Naive thymus-derived CD4-positive, alpha-beta T cell (primary cell): ENCODE measurements at regions not wholly inside any gene's neighbourhood (a gene's known extent, or its start where the extent isn't known, plus 50 kb on each side); places are given as distances from the start of the nearest gene placed in this dataset.

Experiments used
- ATAC-seq: fragments of 150-1000 bp; cut with Tn5 transposase; 2 replicates; pipeline ENCODE4 v1.10.0; 2021; ENCODE audit warnings: mild to moderate bottlenecking, moderate library complexity
- CTCF ChIA-PET: fragments of 350-600 bp; sonication (Branson Sonifier 250); formaldehyde crosslinking; loops from one replicate; lab custom pipeline; 2021; ENCODE audit warnings: antibody characterized with exemption; lab: Charles Lee
- POLR2A ChIA-PET: fragments of 350-600 bp; sonication (Branson Sonifier 250); formaldehyde crosslinking; loops from one replicate; lab custom pipeline; 2021; ENCODE audit warnings: antibody characterized with exemption, inconsistent platforms; lab: Charles Lee
- DNase-seq, 9 donors: peaks; one replicate each; pipeline versions ENCODE4 v3.0.0 to v3.0.0-alpha.2; 2020 to 2022; ENCODE audit warnings: mixed read lengths in 1 of 9
- H3K27ac ChIP-seq: one replicate; pipeline ENCODE4 v1.7.0; 2013; ENCODE audit warnings: mild to moderate bottlenecking, low read depth, low read length, moderate library complexity
- H3K27me3 ChIP-seq, 2 donors: one replicate each; pipeline ENCODE4 v1.7.0; 2013; ENCODE audit warnings: low read length in 2 of 2, mild to moderate bottlenecking in 2 of 2, moderate library complexity in 2 of 2; ENCODE audit not compliant: control insufficient read depth in 2 of 2, insufficient read depth in 2 of 2
- H3K36me3 ChIP-seq, 3 experiments: 1 replicate in 2 of 3; 2 replicates in 1 of 3; pipeline ENCODE4 v1.7.0; 2013; ENCODE audit warnings: low read length in 3 of 3, mild to moderate bottlenecking in 3 of 3, moderate library complexity in 1 of 3; ENCODE audit not compliant: insufficient read depth in 3 of 3, control insufficient read depth in 2 of 3
- H3K4me1 ChIP-seq, 2 donors: one replicate each; pipeline ENCODE4 v1.7.0; 2013; ENCODE audit warnings: low read length in 2 of 2, mild to moderate bottlenecking in 2 of 2, moderate library complexity in 1 of 2; ENCODE audit not compliant: control insufficient read depth in 2 of 2, insufficient read depth in 2 of 2
- H3K4me3 ChIP-seq: 2 replicates; pipeline ENCODE4 v1.7.0; 2013; ENCODE audit warnings: mild to moderate bottlenecking, low read length
- H3K9me3 ChIP-seq, 3 experiments: 1 replicate in 2 of 3; 2 replicates in 1 of 3; pipeline ENCODE4 v1.7.0; 2013; ENCODE audit warnings: low read length in 3 of 3; ENCODE audit not compliant: control insufficient read depth in 2 of 3
- H3K27ac Mint-ChIP-seq, 9 donors: one replicate each; pipeline ENCODE4 v1.8.0; 2020 to 2022; ENCODE audit warnings: mixed read lengths in 9 of 9, mild to moderate bottlenecking in 8 of 9, moderate library complexity in 5 of 9, inconsistent platforms in 2 of 9
- H3K27me3 Mint-ChIP-seq, 5 donors: one replicate each; pipeline ENCODE4 v1.8.0; 2021 to 2022; ENCODE audit warnings: mixed read lengths in 5 of 5, mild to moderate bottlenecking in 1 of 5
- H3K36me3 Mint-ChIP-seq, 5 donors: one replicate each; pipeline ENCODE4 v1.8.0; 2020 to 2022; ENCODE audit warnings: mixed read lengths in 5 of 5, mild to moderate bottlenecking in 3 of 5, inconsistent platforms in 1 of 5
- H3K4me1 Mint-ChIP-seq, 7 donors: one replicate each; pipeline ENCODE4 v1.8.0; 2020 to 2022; ENCODE audit warnings: mixed read lengths in 7 of 7, mild to moderate bottlenecking in 3 of 7, inconsistent platforms in 1 of 7
- H3K4me3 Mint-ChIP-seq, 10 donors: one replicate each; pipeline ENCODE4 v1.8.0; 2020 to 2022; ENCODE audit warnings: mild to moderate bottlenecking in 10 of 10, mixed read lengths in 10 of 10, moderate library complexity in 6 of 10, inconsistent platforms in 2 of 10
- H3K9me3 Mint-ChIP-seq, 11 donors: one replicate each; pipeline ENCODE4 v1.8.0; 2020 to 2022; ENCODE audit warnings: mixed read lengths in 11 of 11, mild to moderate bottlenecking in 4 of 11, inconsistent platforms in 1 of 11, moderate library complexity in 1 of 11
- intact Hi-C, 2 donors: fragments of 100-400 bp; cut with micrococcal nuclease; formaldehyde crosslinking; loops; one replicate each; pipeline ENCODE4 v1.15.1; 2023

GRCh38 chrX:30955687-30956086 is 66.6 kb upstream of the TAB3 start:
- ATAC-seq (no peak), DNase-seq (no peak)
- no peaks in the 10 kb centered on the region for H3K27me3 ChIP-seq
- no peaks in the 10 kb centered on the region for H3K4me1 Mint-ChIP-seq
- no peaks in the 10 kb centered on the region for H3K36me3 ChIP-seq
- no peaks in the 10 kb centered on the region for H3K4me1 ChIP-seq
- no peak overlapping the region for H3K27ac Mint-ChIP-seq
- no peaks in the 10 kb centered on the region for H3K27me3 Mint-ChIP-seq
- no peak overlapping the region for H3K27ac ChIP-seq
- peaks cover 0 to 5% (median 0%) of the 10 kb centered on the region in 5 donors for H3K36me3 Mint-ChIP-seq
- no peak overlapping the region for H3K4me3 ChIP-seq
- intact Hi-C loops = no loop called here
- peaks cover 0 to 9% (median 0%) of the 10 kb centered on the region in 11 donors for H3K9me3 Mint-ChIP-seq
- CTCF ChIA-PET = no interaction called here
- POLR2A ChIA-PET = no interaction called here
- no peaks in the 10 kb centered on the region for H3K9me3 ChIP-seq
- H3K4me3 Mint-ChIP-seq = no peak overlapping the region

GRCh38 chrX:30951003-30951402 is 61.9 kb upstream of the TAB3 start:
- no peak overlapping the region for H3K27ac Mint-ChIP-seq
- no peak for DNase-seq
- no peaks in the 10 kb centered on the region for H3K4me1 Mint-ChIP-seq
- intact Hi-C loops = no loop called here
- ChIA-PET CTCF (no interaction called here), POLR2A (no interaction called here)
- no peak overlapping the region for H3K27ac ChIP-seq
- H3K36me3 Mint-ChIP-seq = peaks cover 0 to 5% (median 0%) of the 10 kb centered on the region in 5 donors
- no peak overlapping the region for H3K4me3 Mint-ChIP-seq
- H3K4me3 ChIP-seq = no peak overlapping the region
- ATAC-seq = no peak
- H3K36me3 ChIP-seq = no peaks in the 10 kb centered on the region
- H3K9me3 ChIP-seq = no peaks in the 10 kb centered on the region
- H3K27me3 Mint-ChIP-seq = peaks cover 0 to 5% (median 4%) of the 10 kb centered on the region in 5 donors
- H3K9me3 Mint-ChIP-seq = peaks cover 0 to 10% (median 0%) of the 10 kb centered on the region in 11 donors
- no peaks in the 10 kb centered on the region for H3K27me3 ChIP-seq
- no peaks in the 10 kb centered on the region for H3K4me1 ChIP-seq

GRCh38 chrX:30950391-30950790 is 61.3 kb upstream of the TAB3 start:
- no peak overlapping the region for H3K27ac Mint-ChIP-seq

GRCh38 chrX:30949554-30949953 is 60.5 kb upstream of the TAB3 start:
- Mint-ChIP-seq H3K27me3 (peaks cover 0 to 5% (median 4%) of the 10 kb centered on the region in 5 donors), H3K4me3 (no peak overlapping the region), H3K36me3 (peaks cover 0 to 5% (median 0%) of the 10 kb centered on the region in 5 donors), H3K27ac (no peak overlapping the region), H3K9me3 (peaks cover 0 to 10% (median 0%) of the 10 kb centered on the region in 11 donors), H3K4me1 (no peaks in the 10 kb centered on the region)
- H3K27me3 ChIP-seq = no peaks in the 10 kb centered on the region
- no peaks in the 10 kb centered on the region for H3K4me1 ChIP-seq
- ChIA-PET CTCF (no interaction called here), POLR2A (no interaction called here)
- intact Hi-C loops = no loop called here
- H3K9me3 ChIP-seq = no peaks in the 10 kb centered on the region
- no peak for ATAC-seq
- no peak overlapping the region for H3K4me3 ChIP-seq
- H3K27ac ChIP-seq = no peak overlapping the region
- DNase-seq = no peak
- no peaks in the 10 kb centered on the region for H3K36me3 ChIP-seq

More at GRCh38 chrX:30950391-30950790, 61.3 kb upstream of the TAB3 start:
- ChIA-PET POLR2A (no interaction called here), CTCF (no interaction called here)
- H3K27me3 Mint-ChIP-seq = peaks cover 0 to 5% (median 4%) of the 10 kb centered on the region in 5 donors
- H3K27me3 ChIP-seq = no peaks in the 10 kb centered on the region
- no peak overlapping the region for H3K4me3 Mint-ChIP-seq
- H3K9me3 Mint-ChIP-seq = peaks cover 0 to 10% (median 0%) of the 10 kb centered on the region in 11 donors
- no peaks in the 10 kb centered on the region for H3K4me1 ChIP-seq
- no peak overlapping the region for H3K4me3 ChIP-seq
- H3K36me3 Mint-ChIP-seq = peaks cover 0 to 5% (median 0%) of the 10 kb centered on the region in 5 donors
- no peaks in the 10 kb centered on the region for H3K9me3 ChIP-seq
- ATAC-seq (no peak), DNase-seq (no peak)
- H3K27ac ChIP-seq = no peak overlapping the region
- H3K4me1 Mint-ChIP-seq = no peaks in the 10 kb centered on the region
- intact Hi-C loops = no loop called here
- H3K36me3 ChIP-seq = no peaks in the 10 kb centered on the region

- Mint-ChIP-seq H3K27me3 (peaks cover 0 to 5% (median 4%) of the 10 kb centered on the region in 5 donors), H3K36me3 (peaks cover 0 to 5% (median 0%) of the 10 kb centered on the region in 5 donors), H3K9me3 (peaks cover 0 to 10% (median 0%) of the 10 kb centered on the region in 11 donors), H3K4me1 (no peaks in the 10 kb centered on the region), H3K4me3 (no peak overlapping the region), H3K27ac (peak overlapping the region in 1 of 9 donors; percentile 2)
- no peaks in the 10 kb centered on the region for H3K4me1 ChIP-seq
- ChIA-PET CTCF (no interaction called here), POLR2A (no interaction called here)
- intact Hi-C loops = no loop called here
- no peak overlapping the region for H3K4me3 ChIP-seq
- DNase-seq (no peak), ATAC-seq (no peak)
- no peak overlapping the region for H3K27ac ChIP-seq
- H3K27me3 ChIP-seq = no peaks in the 10 kb centered on the region
- H3K36me3 ChIP-seq = no peaks in the 10 kb centered on the region
- no peaks in the 10 kb centered on the region for H3K9me3 ChIP-seq
Measured at GRCh38 chrX:30948626-30949025, 59.6 kb upstream of the TAB3 start.

GRCh38 chrX:30948051-30948450 is 59.0 kb upstream of the TAB3 start:
- H3K36me3 ChIP-seq = no peaks in the 10 kb centered on the region
- Mint-ChIP-seq H3K4me3 (no peak overlapping the region), H3K27me3 (peaks cover 0 to 5% (median 4%) of the 10 kb centered on the region in 5 donors), H3K9me3 (peaks cover 0 to 10% (median 0%) of the 10 kb centered on the region in 11 donors), H3K27ac (no peak overlapping the region), H3K36me3 (peaks cover 0 to 5% (median 0%) of the 10 kb centered on the region in 5 donors), H3K4me1 (no peaks in the 10 kb centered on the region)
- no peak overlapping the region for H3K4me3 ChIP-seq
- ATAC-seq (no peak), DNase-seq (no peak)
- H3K27me3 ChIP-seq = no peaks in the 10 kb centered on the region
- intact Hi-C loops = no loop called here
- no peaks in the 10 kb centered on the region for H3K4me1 ChIP-seq
- CTCF ChIA-PET = no interaction called here
- POLR2A ChIA-PET = no interaction called here
- H3K9me3 ChIP-seq = no peaks in the 10 kb centered on the region
- no peak overlapping the region for H3K27ac ChIP-seq

- H3K36me3 ChIP-seq = no peaks in the 10 kb centered on the region
- no peak overlapping the region for H3K4me3 ChIP-seq
- ChIA-PET POLR2A (no interaction called here), CTCF (no interaction called here)
- Mint-ChIP-seq H3K4me1 (no peaks in the 10 kb centered on the region), H3K27ac (no peak overlapping the region), H3K36me3 (no peaks in the 10 kb centered on the region), H3K27me3 (peaks cover 0 to 4% (median 0%) of the 10 kb centered on the region in 5 donors), H3K4me3 (no peak overlapping the region), H3K9me3 (peaks cover 0 to 3% (median 0%) of the 10 kb centered on the region in 11 donors)
- no peak for ATAC-seq
- DNase-seq = no peak
- no peaks in the 10 kb centered on the region for H3K9me3 ChIP-seq
- intact Hi-C loops = no loop called here
- no peaks in the 10 kb centered on the region for H3K27me3 ChIP-seq
- no peak overlapping the region for H3K27ac ChIP-seq
- no peaks in the 10 kb centered on the region for H3K4me1 ChIP-seq
Measured at GRCh38 chrX:30943984-30944383, 54.9 kb upstream of the TAB3 start.
